Cardiac muscle cell (in vitro differentiated cells and primary cell): ENCODE measurements at regions not wholly inside any gene's neighbourhood (a gene's known extent, or its start where the extent isn't known, plus 50 kb on each side); places are given as distances from the start of the nearest gene placed in this dataset.
"Not testable (repeated sequence)": the region's sequence is repeated elsewhere in the genome, so short reads cannot be mapped to it uniquely, and the experiment has no call there.

Experiments
- DNase-seq, 2 donors: peaks; one replicate each; pipeline versions ENCODE4 v3.0.0 to v3.0.0-alpha.2; 2010 to 2017; ENCODE audit warnings: low read depth in 1 of 2, low spot score in 1 of 2
- H3K27ac ChIP-seq: fragments of 200-600 bp; sonication (generic); 2 replicates; pipeline ENCODE4 v1.5.1; 2016
- H3K27me3 ChIP-seq: fragments of 200-600 bp; sonication (generic); 2 replicates; pipeline ENCODE4 v1.6.0; 2016; ENCODE audit warnings: control low read depth
- H3K36me3 ChIP-seq: fragments of 200-600 bp; sonication (generic); 2 replicates; pipeline ENCODE4 v1.5.1; 2016; ENCODE audit warnings: control low read depth
- H3K4me1 ChIP-seq: fragments of 200-600 bp; sonication (generic); 2 replicates; pipeline ENCODE4 v1.8.1; 2017; ENCODE audit warnings: low read depth, mild to moderate bottlenecking, mixed run types
- H3K4me3 ChIP-seq: fragments of 200-600 bp; sonication (generic); 2 replicates; pipeline ENCODE4 v1.5.1; 2016; ENCODE audit warnings: mild to moderate bottlenecking
- H3K9me3 ChIP-seq: fragments of 200-600 bp; sonication (generic); 2 replicates; pipeline ENCODE4 v1.5.1; 2017; ENCODE audit warnings: low read depth, mild to moderate bottlenecking, control low read depth
- TF ChIP-seq, protein P1 (sequence below): IDR thresholded peaks from 2 replicates; pipeline ENCODE4 v1.5.1; 2012; ENCODE audit warnings: low read depth, mild to moderate bottlenecking, low read length

DNA sequence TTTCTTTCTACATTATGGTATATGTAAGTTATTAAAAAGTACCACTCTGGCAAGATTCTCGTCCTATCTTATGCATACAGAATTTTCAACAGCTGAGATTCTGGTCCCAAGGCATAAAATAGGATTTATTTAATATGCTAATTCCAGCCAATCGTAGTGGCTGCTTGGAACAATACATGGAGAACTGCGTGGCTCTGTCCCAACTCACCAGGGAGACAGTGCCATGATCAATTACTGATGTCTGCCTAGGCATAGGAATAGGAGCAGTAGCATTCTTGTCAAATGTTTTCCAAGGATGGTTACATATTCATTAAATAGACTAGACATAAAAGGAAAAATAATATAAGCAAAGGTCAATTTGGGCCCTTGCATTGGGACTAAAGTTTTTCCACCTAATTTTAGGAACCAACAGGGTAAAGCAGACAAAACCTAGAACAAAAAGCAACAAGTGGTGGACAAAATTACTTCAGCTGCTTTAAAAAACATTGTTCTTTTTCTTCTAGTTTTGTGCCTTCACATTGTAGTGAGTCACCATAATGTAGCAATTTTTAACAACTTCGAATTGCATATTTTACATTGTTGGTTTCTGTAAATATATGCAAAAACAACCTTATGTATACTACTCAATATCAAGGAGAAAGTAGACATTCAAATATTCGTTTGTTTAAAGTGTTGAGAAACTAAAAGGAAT, 232.8 kb upstream of the ATP5MC3 start:
- Histone ChIP-seq H3K9me3 (no peaks in the 10 kb centered on the region), H3K4me1 (peaks cover 13% of the 10 kb centered on the region), H3K4me3 (no peak overlapping the region), H3K27ac (no peak overlapping the region), H3K36me3 (no peaks in the 10 kb centered on the region), H3K27me3 (no peaks in the 10 kb centered on the region)
- DNase-seq = no peak
- TF ChIP-seq, protein P1, sequence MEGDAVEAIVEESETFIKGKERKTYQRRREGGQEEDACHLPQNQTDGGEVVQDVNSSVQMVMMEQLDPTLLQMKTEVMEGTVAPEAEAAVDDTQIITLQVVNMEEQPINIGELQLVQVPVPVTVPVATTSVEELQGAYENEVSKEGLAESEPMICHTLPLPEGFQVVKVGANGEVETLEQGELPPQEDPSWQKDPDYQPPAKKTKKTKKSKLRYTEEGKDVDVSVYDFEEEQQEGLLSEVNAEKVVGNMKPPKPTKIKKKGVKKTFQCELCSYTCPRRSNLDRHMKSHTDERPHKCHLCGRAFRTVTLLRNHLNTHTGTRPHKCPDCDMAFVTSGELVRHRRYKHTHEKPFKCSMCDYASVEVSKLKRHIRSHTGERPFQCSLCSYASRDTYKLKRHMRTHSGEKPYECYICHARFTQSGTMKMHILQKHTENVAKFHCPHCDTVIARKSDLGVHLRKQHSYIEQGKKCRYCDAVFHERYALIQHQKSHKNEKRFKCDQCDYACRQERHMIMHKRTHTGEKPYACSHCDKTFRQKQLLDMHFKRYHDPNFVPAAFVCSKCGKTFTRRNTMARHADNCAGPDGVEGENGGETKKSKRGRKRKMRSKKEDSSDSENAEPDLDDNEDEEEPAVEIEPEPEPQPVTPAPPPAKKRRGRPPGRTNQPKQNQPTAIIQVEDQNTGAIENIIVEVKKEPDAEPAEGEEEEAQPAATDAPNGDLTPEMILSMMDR = no peak

- not testable (repeated sequence) for H3K36me3 ChIP-seq, H3K27ac ChIP-seq, H3K4me3 ChIP-seq, H3K27me3 ChIP-seq, H3K4me1 ChIP-seq, DNase-seq, H3K9me3 ChIP-seq
Observed at GRCh38 chr2:175410941-175411340, 229.4 kb upstream of the ATP5MC3 start.

- no peak for DNase-seq
- Histone ChIP-seq H3K36me3 (no peaks in the 10 kb centered on the region), H3K27ac (no peak overlapping the region), H3K27me3 (no peaks in the 10 kb centered on the region), H3K9me3 (no peaks in the 10 kb centered on the region), H3K4me3 (no peak overlapping the region), H3K4me1 (no peaks in the 10 kb centered on the region)
- TF ChIP-seq, protein P1 = no peak
Observed at GRCh38 chr2:175404839-175405238, 223.3 kb upstream of the ATP5MC3 start.

DNA sequence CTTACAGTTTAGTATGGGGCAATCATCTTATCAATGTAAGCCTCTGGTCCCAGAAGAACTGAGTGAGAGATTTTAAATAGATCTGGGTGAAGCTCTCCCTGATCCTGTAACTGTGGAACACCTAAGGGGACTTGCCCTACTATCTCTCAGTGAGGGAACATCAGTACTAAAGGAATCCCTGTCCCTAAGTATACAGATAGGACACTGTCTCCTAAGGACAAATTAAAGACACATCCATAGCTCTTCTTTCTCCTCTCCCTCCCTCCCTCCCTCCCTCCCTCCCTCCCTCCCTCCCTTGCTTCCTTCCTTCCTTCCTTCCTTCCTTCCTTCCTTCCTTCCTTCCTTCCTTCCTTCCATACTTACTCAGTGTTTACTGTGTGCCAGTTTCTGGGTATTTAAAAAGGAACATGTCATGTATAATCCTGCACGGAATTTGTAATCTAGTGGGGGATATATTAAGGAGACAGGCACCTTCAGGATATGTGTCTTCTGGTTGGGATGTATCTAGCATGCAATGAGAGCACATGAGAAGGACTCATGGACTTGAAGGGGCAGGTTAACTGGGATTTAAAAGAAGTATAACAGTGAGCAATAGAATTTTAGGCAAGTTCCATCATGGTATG, 222.2 kb upstream of the ATP5MC3 start:
- no peaks in the 10 kb centered on the region for H3K4me1 ChIP-seq
- no peak for DNase-seq
- TF ChIP-seq, protein P1 = no peak

DNA sequence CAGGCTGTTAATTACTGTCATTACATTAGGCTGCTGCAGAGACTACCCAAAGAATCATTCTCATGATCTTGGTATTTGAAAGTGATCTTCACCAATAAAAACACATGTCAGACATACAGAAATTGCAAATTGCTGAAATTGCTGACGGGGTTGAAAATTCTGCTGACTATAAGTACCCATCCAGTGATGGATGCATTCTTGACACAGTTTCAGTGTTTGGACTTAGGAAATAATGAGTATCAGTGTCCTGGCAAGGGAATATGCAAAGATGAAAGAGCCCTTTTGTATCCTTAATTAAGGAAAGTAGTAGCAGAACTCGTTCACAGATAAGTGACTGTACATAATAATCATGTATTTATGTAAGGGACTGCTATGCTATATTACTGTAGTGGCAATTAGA, 221.1 kb upstream of the ATP5MC3 start:
- TF ChIP-seq, protein P1 = no peak
- no peaks in the 10 kb centered on the region for H3K9me3 ChIP-seq

More for the DNA sequence above, 222.2 kb upstream of the ATP5MC3 start:
- H3K9me3 ChIP-seq = no peaks in the 10 kb centered on the region
- no peaks in the 10 kb centered on the region for H3K27me3 ChIP-seq
- no peaks in the 10 kb centered on the region for H3K36me3 ChIP-seq
- no peak overlapping the region for H3K4me3 ChIP-seq
- no peak overlapping the region for H3K27ac ChIP-seq

DNA sequence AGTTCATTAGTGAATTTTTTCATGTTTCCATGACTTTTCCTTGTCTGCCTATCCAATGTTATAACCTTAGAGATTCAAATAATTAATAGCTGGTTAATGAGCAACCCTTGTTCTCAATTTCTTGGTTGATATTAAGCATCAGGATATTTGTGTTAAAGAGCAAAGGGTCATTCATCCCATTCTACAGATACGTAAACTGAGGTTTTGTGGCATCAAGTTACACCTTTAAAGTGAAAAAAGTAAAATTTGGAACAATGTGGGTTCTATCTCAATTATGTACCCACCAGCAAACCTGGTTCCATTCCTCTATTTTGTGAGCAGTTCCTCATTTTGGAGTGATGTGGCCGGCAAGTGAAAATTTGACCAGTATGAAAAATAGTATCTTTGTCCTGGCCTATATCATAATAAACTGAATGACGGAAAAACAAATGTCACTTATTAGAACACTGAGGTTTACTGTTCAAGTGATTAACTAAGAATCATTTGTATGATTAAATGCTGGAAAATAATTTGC, 220.5 kb upstream of the ATP5MC3 start:
- Histone ChIP-seq H3K4me3 (no peak overlapping the region), H3K9me3 (no peaks in the 10 kb centered on the region), H3K27me3 (no peaks in the 10 kb centered on the region), H3K27ac (no peak overlapping the region), H3K4me1 (no peaks in the 10 kb centered on the region), H3K36me3 (no peaks in the 10 kb centered on the region)
- no peak for DNase-seq
- TF ChIP-seq, protein P1 = no peak

More for the DNA sequence above, 221.1 kb upstream of the ATP5MC3 start:
- no peaks in the 10 kb centered on the region for H3K27me3 ChIP-seq
- no peaks in the 10 kb centered on the region for H3K36me3 ChIP-seq
- H3K4me1 ChIP-seq = no peaks in the 10 kb centered on the region
- DNase-seq = no peak
- no peak overlapping the region for H3K4me3 ChIP-seq
- no peak overlapping the region for H3K27ac ChIP-seq
